Neural crest cell (in vitro differentiated cells): ENCODE measurements at regions not wholly inside any gene's neighbourhood (a gene's known extent, or its start where the extent isn't known, plus 50 kb on each side); places are given as distances from the start of the nearest gene placed in this dataset.

ENCODE experiments used
- DNase-seq: peaks from one replicate; pipeline ENCODE4 v3.0.0; 2021; ENCODE audit warnings: low read depth, mixed read lengths, low spot score
- H3K27ac Mint-ChIP-seq: one replicate; pipeline ENCODE4 v1.8.0; 2021; ENCODE audit warnings: mild to moderate bottlenecking, mixed read lengths; ENCODE audit not compliant: unreplicated experiment
- H3K27me3 Mint-ChIP-seq: 2 replicates; pipeline ENCODE4 v1.8.0; 2021; ENCODE audit warnings: low read depth, mild to moderate bottlenecking, mixed read lengths
- H3K36me3 Mint-ChIP-seq: 2 replicates; pipeline ENCODE4 v1.8.0; 2021; ENCODE audit warnings: low read depth, mild to moderate bottlenecking, mixed read lengths
- H3K4me1 Mint-ChIP-seq: 2 replicates; pipeline ENCODE4 v1.8.0; 2021; ENCODE audit warnings: mixed read lengths
- H3K4me3 Mint-ChIP-seq: one replicate; pipeline ENCODE4 v1.8.0; 2021; ENCODE audit warnings: mild to moderate bottlenecking, mixed read lengths
- H3K9me3 Mint-ChIP-seq: 2 replicates; pipeline ENCODE4 v1.8.0; 2021; ENCODE audit warnings: mixed read lengths
- CTCF ChIP-seq: fragments of 200-600 bp; sonication (generic); conservative IDR thresholded peaks from 2 replicates; pipeline ENCODE4 v1.5.0; 2021; ENCODE audit warnings: antibody characterized with exemption, mild to moderate bottlenecking

DNA sequence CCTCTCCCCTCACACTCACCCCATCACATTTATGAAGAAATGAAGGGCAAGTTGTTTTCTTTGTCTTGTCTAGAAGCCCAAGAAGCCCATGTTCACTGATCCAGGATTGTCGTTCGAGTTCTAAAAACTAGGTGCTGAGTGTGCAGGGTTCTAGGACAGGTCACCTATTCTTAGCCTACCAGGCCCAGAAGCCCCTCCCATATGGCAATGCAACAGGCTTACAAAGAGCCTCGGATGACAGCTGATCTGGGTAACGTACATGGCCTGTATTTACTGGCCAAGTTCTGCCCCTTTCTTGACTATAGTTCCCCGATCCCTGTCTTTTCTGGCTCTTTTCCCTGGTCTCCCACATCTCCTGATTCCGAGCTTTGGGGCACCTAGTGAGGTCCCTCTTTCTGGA lies 160.9 kb downstream of the FZD1 start:
- Mint-ChIP-seq H3K27me3 (no peaks in the 10 kb centered on the region), H3K4me3 (no peak overlapping the region), H3K9me3 (no peaks in the 10 kb centered on the region), H3K36me3 (no peaks in the 10 kb centered on the region), H3K4me1 (peaks cover 11% of the 10 kb centered on the region), H3K27ac (no peak overlapping the region)
- no peak for DNase-seq
- no peak for TF ChIP-seq CTCF

DNA sequence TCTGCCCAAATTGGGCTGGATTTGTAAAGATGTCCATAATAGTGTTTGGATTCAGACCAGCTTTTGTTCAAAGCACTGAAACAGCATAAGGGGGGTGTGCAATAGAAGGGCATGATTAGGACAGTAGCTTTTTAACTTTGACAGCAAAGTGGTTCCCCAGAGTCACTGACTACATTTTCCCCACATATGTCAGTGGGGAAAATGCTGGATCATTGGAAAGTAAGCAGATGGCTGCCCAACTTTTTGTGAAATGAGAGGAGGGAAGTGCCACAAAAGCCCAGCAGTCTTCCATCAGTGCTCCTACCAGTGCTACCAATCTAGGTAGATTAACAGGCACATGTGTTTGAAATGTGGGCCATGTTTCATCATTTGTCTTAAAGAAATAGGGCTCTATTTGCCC lies 162.8 kb downstream of the FZD1 start:
- DNase-seq = no peak
- H3K27me3 Mint-ChIP-seq = no peaks in the 10 kb centered on the region
- TF ChIP-seq CTCF = no peak
- H3K9me3 Mint-ChIP-seq = no peaks in the 10 kb centered on the region
- no peak overlapping the region for H3K27ac Mint-ChIP-seq
- H3K4me3 Mint-ChIP-seq = no peak overlapping the region
- no peaks in the 10 kb centered on the region for H3K36me3 Mint-ChIP-seq
- peaks cover 5% of the 10 kb centered on the region for H3K4me1 Mint-ChIP-seq

GRCh38 chr7:91431601-91432000 lies 167.4 kb downstream of the FZD1 start:
- DNase-seq = no peak
- Mint-ChIP-seq H3K4me1 (peaks cover 4% of the 10 kb centered on the region), H3K36me3 (no peaks in the 10 kb centered on the region), H3K27ac (no peak overlapping the region), H3K27me3 (no peaks in the 10 kb centered on the region), H3K4me3 (no peak overlapping the region), H3K9me3 (peaks cover 3% of the 10 kb centered on the region)
- TF ChIP-seq CTCF = no peak

- no peak for TF ChIP-seq CTCF
- Mint-ChIP-seq H3K36me3 (peaks cover 7% of the 10 kb centered on the region), H3K27me3 (no peaks in the 10 kb centered on the region), H3K4me3 (no peak overlapping the region), H3K9me3 (peaks cover 14% of the 10 kb centered on the region), H3K27ac (no peak overlapping the region), H3K4me1 (no peaks in the 10 kb centered on the region)
- no peak for DNase-seq
Measured at GRCh38 chr7:91434836-91435235, 170.6 kb downstream of the FZD1 start.

DNA sequence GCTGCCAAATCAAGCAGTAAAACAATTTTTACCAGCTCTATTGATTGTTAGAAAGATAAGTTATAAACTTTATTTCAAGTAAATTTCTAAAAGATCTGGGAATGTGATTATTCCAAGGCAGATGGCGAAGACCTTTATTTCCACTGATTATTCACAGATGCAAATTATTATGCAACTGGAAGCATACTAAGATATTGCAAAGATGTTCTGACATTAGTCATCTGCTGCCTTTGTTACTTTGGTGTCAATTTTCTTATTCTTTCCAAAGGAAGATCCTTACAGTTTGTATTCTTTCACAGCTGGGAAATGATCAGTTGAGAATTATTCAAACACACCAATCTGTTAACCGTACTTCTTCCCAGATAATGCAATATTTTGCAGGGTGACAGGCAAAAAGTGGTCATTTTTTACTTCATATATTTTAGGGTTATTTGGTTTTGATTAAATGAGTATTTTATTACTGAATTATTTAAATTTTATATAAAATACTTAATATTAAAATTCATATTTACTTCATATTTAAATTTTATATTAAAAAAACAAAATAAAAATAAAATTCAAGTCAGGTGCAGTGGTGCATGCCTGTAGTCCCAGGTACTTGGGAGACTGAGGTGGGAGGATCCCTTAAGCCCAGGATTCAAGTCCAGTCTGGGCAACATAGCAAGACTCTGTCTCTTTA lies 171.3 kb downstream of the FZD1 start:
- Mint-ChIP-seq H3K27ac (no peak overlapping the region), H3K27me3 (no peaks in the 10 kb centered on the region), H3K4me3 (no peak overlapping the region), H3K36me3 (peaks cover 10% of the 10 kb centered on the region), H3K4me1 (no peaks in the 10 kb centered on the region), H3K9me3 (peaks cover 18% of the 10 kb centered on the region)
- DNase-seq = no peak
- no peak for TF ChIP-seq CTCF
